Body of pancreas (tissue), 4 donors: ENCODE measurements at regions not wholly inside any gene's neighbourhood (a gene's known extent, or its start where the extent isn't known, plus 50 kb on each side); places are given as distances from the start of the nearest gene placed in this dataset.

ENCODE experiments used
- CTCF ChIP-seq, 7 experiments: fragments of 450-650 bp in 4 of 7; fragments of 200-600 bp in 3 of 7; sonication (generic) in 3 of 7; IDR thresholded peaks; one replicate each; pipeline ENCODE4 v1.5.1; 2016 to 2019; ENCODE audit warnings: antibody characterized with exemption in 7 of 7
- POLR2A ChIP-seq, 3 donors: fragments of 450-650 bp; IDR thresholded peaks; one replicate each; pipeline ENCODE4 v1.6.1; 2016; ENCODE audit warnings: antibody characterized with exemption in 3 of 3, mild to moderate bottlenecking in 2 of 3

- TF ChIP-seq CTCF (IDR thresholded peaks at IDR 0.05) = no peak
- TF ChIP-seq POLR2A (IDR thresholded peaks at IDR 0.05) = no peak
Measured at GRCh38 chr7:68724965-68725364, 873.3 kb upstream of the AUTS2 start.
